GM19372 (cell line): ENCODE measurements at regions not wholly inside any gene's neighbourhood (a gene's known extent, or its start where the extent isn't known, plus 50 kb on each side); places are given as distances from the start of the nearest gene placed in this dataset.

Experiments
- ATAC-seq: cut with Tn5 transposase; IDR thresholded peaks from one replicate; pipeline ENCODE4 v1.9.1; 2021; ENCODE audit warnings: mild to moderate bottlenecking, low read depth, moderate library complexity; ENCODE audit not compliant: unreplicated experiment

DNA sequence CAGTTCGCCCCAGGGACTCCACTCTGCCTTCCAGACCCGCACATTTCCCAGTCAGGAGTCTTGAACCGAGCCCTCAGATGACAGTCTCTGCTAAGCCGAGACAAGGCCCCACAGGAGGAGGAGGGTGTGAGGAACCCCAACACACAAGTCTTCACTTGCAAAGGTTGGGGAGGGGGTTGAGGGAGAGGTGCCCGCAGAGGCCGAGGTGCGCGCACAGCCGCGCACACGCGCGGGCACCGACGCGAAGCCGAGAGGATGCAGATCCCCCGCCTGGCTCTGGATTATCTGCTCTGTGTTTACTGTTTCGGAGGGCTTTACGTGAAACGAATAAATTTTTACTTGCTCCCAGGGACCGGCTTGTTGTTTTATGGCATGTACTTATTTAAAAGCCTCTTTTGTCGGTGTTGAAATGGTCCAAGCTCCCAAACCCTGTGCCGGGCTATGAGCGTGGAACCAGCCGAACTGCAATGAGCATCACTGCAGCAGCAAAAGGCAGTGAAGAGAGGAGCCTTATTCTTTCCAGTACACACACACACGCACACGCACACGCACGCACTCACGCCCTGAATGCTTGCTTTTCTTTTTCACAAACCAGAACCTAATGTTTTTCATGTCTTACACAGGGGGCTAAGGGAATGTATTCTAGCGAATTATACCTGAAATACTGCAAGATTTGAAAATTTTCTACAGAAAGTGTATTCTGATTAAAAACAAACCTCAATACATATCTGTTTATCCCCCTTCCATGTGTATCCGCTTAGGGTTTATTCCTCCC is 297.7 kb downstream of the PARP8 start:
- no peak for ATAC-seq

DNA sequence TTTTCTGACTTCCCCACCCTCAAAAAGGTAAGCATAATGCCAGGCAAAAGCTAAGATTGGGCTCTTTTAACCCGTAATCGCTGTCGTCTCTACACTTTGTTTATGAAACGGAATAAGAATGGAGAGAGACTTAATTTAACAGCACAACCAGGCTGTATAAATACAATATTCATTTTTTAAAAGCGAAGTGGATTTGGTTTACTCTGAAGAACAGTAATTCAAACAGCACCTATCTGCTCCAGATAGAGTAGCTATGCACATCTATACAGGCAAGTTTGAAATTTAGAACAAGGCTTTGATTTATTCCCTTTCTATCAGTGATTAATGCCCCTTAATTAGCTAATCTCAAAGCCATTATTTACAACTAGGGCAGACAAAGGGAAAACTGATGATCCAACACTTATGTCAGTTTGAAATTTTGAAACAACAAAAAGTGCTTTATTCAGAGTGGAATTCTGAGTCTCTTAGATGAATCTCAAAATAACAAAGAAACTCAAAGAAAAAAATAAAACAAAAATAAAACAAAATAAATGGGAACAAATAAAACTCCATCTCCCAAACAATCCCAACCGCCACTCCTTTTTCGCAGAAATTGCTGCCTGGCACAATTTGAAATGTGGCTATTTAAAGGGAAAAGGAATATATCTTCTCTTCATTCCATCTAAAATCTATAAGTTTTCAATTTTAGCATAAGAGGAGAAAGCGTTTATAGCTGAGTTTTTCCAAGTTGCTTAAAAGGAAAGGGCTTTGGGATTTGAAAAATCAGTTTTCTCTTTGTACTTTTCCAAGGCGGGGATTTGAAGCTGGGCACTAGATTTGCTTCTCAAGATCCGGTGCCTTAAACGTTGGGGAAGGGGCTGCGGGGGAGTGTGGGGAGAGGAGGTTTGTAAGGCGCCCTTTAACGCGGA is 298.6 kb downstream of the PARP8 start:
- ATAC-seq: no peak

- ATAC-seq: no peak
Observed at GRCh38 chr5:50965654-50966375, 299.4 kb downstream of the PARP8 start.

DNA sequence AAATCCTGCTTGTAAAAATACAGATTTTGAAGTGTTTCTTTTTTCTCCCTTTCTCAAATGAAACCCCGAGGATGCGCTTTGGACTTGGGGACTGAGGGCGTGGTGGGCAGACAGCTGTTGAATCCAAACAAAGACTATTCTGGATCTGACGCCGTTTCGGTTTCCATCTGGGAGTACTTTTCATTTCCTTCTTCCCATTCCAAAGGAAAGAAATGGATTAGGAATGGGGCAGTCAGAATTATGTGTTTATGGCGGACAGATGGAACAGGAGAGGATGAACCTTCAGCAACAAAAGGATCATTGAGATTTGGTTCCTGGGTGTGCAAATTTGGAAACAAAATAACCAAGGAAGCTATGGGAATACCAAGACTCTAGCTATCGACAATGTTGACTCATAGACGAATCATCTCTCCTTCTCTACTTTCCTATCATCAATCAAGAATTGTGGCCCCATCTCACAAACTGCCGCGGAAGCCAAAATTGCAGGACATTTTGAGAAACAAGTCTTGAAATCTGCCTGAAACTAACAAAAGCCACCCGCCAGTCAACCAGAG is 300.6 kb downstream of the PARP8 start:
- no peak for ATAC-seq

- no peak for ATAC-seq
Observed at GRCh38 chr5:50967563-50968355, 301.3 kb downstream of the PARP8 start.

DNA sequence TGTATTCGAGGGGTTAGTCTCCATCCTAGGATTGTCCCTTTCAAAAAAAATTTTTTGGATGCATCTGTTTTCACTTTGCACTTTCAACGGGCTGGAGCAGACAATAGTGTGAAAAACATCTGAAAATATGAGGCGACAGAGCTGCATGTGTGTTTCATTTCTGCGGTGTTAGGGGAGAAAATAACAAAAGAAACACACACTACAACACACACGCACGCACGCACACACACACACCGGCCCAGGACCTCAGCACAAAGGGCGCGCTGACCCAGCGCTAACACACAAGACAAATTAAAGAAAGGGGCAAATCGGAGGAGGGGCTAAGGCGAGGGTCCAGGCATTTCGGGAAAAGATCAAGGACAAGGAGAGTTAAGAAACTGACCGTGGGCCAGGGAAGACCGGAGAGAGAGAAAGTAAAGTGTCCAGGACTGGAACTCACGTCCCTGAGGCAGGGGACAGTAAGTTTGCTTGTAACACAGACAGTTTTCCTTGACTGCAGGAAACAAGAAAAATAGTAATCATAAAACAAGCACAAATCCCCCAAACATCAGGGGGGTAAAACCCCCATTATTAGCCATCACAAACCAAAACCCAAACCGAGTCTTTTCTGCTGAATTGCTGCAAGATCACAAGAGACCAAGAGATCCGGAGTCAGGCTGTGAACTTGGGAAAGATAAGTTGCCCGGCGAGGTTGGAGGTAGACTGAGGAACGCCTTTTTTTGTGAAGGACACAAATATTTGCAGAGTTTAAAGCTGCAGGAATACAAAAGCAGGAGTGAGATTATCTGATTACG is 302.1 kb downstream of the PARP8 start:
- ATAC-seq: no peak

DNA sequence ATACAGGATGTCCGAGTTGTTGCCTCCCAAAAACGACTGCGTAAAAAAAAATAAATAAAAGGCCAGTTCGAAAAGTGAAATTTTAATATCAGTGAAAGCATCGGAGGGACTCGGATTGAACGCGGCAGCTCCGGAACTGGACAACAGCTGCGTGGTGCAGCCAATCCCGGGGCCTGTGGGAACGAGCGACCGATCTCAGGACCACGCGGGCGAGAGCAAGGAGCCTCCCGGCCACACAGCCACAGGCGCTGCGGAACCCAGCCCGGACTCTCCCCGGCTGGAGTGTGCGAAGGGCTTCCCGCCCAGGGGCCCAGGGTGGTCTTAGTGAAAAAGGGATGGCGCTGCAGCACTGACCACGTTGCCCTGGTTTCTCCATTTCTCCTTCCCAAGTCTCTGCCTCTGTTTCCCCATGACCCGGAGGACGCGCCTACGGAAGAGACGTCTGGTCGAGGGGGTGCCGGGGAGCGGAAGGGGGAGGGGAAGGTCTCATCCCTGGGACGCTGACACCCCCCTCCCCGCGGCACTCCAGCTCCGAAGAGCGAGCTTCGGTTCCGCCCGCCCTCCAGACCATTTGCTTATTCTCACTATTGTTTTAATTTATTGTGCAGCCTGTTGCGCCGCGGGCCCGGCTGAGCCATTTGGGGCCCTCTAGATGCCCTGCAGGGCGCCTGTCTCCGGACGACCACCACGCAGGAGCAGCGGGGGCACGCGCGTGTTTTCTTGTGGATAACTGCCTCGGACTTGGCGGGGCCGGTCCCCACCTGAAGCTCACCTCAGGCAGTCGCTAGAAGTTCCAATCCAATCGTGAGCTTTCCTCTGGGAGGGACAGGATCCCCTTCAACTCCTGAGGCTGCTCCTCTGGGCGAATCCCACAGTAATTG is 303.0 kb downstream of the PARP8 start:
- no peak for ATAC-seq

DNA sequence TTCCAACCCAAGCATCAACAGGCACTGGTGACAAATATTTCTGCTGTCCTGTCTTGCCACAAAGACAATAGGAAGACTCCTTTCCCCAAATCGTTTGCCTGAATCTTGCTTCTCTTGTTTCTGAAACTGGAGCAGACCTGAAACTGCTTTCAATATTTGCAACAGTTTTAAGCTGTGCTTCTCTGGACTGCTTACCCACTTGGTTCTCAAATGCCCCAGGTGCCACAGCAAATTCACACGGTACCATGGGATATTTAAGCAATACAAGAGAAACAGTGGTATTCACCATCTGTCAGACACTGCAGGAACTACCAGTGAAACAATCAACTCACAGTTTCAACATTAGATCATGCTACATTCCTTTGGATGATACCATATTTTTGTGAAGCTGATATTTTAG is 309.4 kb downstream of the PARP8 start:
- ATAC-seq: no peak

DNA sequence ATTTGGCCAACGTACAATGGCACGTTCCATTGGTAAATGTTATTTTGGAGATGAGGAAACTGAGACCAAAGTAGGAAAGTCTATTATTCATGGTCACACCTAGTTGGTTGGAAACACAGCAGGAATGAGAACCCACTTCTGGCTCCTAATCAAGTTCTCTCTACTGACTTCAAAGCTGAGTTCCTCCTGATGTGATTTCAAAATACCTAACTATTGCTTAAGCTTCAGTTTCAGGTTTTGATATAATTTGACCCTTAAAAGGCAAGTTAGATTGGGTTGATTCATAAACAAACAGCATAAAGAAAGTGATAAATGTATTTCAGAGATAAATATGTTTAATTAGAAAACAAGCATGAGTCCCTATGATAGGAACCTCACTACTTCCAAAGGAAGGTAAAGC is 312.5 kb downstream of the PARP8 start:
- no peak for ATAC-seq

DNA sequence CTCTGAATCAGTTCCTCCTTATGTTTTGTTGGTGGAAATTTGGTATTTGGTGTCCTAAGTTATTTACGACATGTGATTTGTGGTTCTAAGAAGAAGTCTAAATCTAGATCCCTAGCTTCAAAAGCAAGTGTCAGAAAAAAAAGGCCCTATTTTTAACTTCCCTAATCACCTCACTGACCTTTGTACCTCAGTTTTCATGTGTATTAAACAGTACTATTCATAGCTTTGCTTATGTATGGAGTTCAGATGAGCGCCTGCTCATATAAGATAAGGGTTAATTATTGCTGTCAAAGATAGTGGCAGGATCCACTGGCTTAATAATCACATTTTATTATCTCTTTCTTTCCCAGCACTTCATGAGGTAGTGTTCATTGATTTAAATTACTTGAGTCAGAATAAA is 318.2 kb downstream of the PARP8 start:
- no peak for ATAC-seq

DNA sequence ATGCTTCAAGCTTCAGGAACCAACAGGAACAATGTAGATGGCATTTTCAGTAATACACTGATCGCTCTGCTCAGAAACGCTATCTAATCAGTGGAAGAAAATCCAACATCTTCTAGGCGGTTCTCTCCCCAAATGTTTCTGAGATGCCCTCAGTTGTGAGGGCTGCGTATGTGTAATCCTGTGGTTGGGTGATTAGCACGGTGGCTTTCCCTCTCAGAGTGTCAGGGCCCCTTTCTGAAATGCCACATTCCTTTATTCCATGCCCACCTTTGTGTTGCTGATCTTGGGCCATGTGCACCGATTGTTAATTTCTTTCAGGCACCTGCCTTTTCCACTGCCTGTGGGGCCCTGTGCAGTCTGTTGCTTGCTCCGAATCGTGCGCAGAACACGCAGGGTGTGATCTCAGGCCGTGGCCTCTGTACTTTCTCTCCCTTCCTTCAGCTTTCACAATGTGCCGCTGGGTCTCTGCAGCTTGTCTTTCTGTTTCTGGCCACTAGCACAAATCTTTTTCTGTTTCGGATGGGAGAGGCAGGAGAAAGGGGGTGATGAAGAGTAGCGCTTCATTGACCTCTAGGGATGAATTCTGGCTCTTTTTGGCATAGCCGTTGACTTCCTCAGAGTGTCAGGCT is 324.0 kb downstream of the PARP8 start:
- ATAC-seq: no peak

DNA sequence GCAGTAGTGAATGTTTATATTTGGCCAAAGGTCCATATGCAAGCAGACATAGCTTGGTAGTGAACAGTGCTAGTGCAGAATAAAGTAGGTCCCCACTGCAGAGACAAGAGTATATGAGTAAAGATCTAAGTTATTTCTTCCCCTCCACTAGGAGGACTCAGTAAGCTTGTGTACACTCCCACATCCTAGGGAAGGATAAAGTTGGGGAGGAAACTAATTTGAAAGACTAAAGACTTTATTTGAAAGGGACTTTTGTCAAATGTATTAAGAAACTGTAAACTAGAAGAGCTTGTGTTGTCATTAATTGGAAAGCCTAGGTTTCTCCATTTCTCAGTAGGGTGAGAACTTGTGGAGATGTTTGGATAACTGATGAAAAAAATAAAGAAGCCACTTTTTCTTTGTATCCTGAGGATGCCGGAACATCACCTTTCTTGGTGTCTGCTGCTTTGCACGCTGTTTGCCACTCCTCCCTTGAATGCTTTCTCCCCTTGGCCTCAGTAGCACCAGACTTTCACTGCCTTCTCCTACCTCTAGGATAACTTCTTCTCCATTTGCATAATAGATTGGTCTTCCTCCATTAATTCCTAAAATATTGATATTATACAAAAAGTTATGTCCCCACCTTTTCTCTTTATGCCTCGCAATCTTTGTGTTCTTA is 329.0 kb downstream of the PARP8 start:
- ATAC-seq: no peak

DNA sequence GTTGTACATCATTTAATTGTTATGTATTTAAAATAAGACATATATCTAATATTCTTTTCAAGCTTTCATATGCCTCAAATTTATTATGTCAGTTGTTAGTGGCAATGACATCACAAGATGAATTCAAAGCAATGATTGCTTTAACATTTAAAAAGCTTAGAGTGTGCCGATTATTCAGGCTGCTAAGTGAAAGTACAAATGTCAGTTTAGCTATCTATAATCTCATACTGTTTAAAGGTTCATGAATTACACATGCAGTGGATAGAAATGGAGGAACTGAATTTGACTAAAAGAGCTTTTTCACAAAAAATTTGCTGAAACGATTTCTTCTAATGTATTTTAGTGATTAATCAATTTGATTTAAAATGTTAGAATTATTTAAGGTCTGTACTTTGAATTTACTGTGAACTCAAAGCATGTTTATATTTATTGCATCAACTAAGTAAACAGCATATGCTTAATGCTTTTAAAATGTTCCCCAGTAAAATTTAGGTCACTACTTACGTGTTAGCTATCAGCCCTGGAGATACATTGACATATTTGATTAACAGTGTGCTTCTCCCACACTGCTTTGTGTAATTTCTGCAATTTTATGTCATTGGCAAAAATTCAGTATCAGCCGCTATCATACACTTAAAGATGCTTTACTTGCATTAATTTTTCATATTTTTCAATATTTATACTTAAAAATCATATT is 334.9 kb downstream of the PARP8 start:
- no peak for ATAC-seq

GRCh38 chr5:51002368-51002767 is 335.9 kb downstream of the PARP8 start:
- ATAC-seq: no peak

GRCh38 chr5:51013036-51013435 is 346.6 kb downstream of the PARP8 start:
- ATAC-seq: no peak

DNA sequence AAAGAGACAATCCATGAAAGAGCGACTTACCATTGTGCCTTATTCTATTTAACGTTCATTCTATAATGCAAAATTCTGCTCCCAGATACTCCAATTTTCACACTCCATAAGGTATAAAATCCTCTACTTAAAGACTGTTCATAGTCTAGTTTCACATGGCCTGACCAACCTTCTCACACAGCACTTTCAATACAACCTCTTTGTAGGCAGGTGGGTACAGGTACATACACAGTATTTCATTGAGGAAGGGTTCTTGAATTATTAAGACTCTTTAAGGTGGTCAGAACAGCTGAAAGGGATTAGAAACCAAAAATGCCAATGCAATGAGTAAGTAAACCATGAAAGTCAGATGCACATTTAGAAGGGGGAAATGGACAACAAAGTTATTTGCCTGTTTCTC is 352.0 kb downstream of the PARP8 start:
- ATAC-seq: no peak

DNA sequence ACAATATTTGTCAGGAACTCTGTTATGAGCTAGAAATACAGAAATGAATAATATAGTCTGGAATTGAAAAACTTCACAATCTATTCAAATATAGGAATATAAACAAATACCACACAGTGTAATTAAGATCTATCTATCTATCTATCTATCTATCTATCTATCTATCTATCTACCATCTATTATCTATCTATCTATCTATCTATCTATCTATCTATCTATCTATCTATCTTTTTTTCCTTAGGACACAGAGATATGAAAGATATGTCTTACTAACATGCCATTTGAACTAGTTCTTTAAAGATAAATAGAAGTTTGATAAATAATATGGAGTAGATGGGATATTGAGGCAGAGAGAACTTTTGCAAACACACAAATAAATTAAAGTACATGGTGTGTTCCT is 357.8 kb downstream of the PARP8 start:
- no peak for ATAC-seq
